ENCODE measurements at regions not wholly inside any gene's neighbourhood (a gene's known extent, or its start where the extent isn't known, plus 50 kb on each side); places are given as distances from the start of the nearest gene placed in this dataset.

DNA sequence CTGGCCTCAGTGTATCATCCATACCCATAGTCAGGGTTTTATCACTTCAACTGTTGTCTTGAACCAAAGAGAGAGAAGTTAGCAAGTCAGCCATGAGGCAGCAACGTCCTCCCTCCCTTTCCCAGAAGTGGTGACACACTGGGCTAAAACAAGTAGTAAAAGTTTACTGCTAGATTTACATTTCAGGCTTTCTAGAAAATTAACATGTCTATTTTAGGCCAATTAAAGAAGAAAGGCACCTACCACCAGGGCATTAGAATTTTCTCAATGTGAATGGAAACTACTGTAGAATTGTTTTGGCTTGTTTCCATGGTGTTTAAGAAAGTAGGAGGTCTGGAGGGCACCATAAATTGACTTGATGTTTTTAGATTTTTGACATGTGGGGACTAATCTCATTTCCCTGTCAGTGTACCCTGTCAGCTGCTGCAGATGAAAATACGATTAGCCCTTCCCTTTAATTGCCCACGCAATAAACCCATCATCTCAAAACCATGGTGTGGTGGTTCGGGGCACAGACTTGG is 121.8 kb upstream of the ELL2 start (continued):
- TF ChIP-seq PRDM4 (tag by site-specific recombination; IDR thresholded peaks at IDR 0.05): peak; percentile 90; the same call in 1 of the 2 replicates
- TF ChIP-seq, protein P1, sequence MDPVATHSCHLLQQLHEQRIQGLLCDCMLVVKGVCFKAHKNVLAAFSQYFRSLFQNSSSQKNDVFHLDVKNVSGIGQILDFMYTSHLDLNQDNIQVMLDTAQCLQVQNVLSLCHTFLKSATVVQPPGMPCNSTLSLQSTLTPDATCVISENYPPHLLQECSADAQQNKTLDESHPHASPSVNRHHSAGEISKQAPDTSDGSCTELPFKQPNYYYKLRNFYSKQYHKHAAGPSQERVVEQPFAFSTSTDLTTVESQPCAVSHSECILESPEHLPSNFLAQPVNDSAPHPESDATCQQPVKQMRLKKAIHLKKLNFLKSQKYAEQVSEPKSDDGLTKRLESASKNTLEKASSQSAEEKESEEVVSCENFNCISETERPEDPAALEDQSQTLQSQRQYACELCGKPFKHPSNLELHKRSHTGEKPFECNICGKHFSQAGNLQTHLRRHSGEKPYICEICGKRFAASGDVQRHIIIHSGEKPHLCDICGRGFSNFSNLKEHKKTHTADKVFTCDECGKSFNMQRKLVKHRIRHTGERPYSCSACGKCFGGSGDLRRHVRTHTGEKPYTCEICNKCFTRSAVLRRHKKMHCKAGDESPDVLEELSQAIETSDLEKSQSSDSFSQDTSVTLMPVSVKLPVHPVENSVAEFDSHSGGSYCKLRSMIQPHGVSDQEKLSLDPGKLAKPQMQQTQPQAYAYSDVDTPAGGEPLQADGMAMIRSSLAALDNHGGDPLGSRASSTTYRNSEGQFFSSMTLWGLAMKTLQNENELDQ (tag by site-specific recombination; IDR thresholded peaks at IDR 0.05; ENCODE audit: low read depth): no peak
- TF ChIP-seq, protein P2, sequence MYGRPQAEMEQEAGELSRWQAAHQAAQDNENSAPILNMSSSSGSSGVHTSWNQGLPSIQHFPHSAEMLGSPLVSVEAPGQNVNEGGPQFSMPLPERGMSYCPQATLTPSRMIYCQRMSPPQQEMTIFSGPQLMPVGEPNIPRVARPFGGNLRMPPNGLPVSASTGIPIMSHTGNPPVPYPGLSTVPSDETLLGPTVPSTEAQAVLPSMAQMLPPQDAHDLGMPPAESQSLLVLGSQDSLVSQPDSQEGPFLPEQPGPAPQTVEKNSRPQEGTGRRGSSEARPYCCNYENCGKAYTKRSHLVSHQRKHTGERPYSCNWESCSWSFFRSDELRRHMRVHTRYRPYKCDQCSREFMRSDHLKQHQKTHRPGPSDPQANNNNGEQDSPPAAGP (tag by site-specific recombination; IDR thresholded peaks at IDR 0.05): 0 out of 2 replicates have a peak, but pooled peaks have one; percentile 59
- TF ChIP-seq MZF1 (tag by site-specific recombination; IDR thresholded peaks at IDR 0.05; ENCODE audit: borderline replicate concordance): peak; percentile 87; the same call in 1 of the 2 replicates
- TF ChIP-seq ZNF530 (tag by site-specific recombination; IDR thresholded peaks at IDR 0.05; ENCODE audit: low read depth): no peak
- TF ChIP-seq, protein P3, sequence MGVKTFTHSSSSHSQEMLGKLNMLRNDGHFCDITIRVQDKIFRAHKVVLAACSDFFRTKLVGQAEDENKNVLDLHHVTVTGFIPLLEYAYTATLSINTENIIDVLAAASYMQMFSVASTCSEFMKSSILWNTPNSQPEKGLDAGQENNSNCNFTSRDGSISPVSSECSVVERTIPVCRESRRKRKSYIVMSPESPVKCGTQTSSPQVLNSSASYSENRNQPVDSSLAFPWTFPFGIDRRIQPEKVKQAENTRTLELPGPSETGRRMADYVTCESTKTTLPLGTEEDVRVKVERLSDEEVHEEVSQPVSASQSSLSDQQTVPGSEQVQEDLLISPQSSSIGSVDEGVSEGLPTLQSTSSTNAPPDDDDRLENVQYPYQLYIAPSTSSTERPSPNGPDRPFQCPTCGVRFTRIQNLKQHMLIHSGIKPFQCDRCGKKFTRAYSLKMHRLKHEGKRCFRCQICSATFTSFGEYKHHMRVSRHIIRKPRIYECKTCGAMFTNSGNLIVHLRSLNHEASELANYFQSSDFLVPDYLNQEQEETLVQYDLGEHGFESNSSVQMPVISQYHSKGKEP (tag by site-specific recombination; IDR thresholded peaks at IDR 0.05): peak; percentile 96
- TF ChIP-seq BCL11B (tag by site-specific recombination; IDR thresholded peaks at IDR 0.05; ENCODE audit: low read depth): no peak
- TF ChIP-seq SP7 (tag by site-specific recombination; IDR thresholded peaks at IDR 0.05): peak; percentile 95
- no peak for TF ChIP-seq ZNF433 (tag by site-specific recombination; IDR thresholded peaks at IDR 0.05; ENCODE audit: low read depth)
- TF ChIP-seq ZBTB10 (tag by site-specific recombination; IDR thresholded peaks at IDR 0.05): no peak
- TF ChIP-seq, protein P4, sequence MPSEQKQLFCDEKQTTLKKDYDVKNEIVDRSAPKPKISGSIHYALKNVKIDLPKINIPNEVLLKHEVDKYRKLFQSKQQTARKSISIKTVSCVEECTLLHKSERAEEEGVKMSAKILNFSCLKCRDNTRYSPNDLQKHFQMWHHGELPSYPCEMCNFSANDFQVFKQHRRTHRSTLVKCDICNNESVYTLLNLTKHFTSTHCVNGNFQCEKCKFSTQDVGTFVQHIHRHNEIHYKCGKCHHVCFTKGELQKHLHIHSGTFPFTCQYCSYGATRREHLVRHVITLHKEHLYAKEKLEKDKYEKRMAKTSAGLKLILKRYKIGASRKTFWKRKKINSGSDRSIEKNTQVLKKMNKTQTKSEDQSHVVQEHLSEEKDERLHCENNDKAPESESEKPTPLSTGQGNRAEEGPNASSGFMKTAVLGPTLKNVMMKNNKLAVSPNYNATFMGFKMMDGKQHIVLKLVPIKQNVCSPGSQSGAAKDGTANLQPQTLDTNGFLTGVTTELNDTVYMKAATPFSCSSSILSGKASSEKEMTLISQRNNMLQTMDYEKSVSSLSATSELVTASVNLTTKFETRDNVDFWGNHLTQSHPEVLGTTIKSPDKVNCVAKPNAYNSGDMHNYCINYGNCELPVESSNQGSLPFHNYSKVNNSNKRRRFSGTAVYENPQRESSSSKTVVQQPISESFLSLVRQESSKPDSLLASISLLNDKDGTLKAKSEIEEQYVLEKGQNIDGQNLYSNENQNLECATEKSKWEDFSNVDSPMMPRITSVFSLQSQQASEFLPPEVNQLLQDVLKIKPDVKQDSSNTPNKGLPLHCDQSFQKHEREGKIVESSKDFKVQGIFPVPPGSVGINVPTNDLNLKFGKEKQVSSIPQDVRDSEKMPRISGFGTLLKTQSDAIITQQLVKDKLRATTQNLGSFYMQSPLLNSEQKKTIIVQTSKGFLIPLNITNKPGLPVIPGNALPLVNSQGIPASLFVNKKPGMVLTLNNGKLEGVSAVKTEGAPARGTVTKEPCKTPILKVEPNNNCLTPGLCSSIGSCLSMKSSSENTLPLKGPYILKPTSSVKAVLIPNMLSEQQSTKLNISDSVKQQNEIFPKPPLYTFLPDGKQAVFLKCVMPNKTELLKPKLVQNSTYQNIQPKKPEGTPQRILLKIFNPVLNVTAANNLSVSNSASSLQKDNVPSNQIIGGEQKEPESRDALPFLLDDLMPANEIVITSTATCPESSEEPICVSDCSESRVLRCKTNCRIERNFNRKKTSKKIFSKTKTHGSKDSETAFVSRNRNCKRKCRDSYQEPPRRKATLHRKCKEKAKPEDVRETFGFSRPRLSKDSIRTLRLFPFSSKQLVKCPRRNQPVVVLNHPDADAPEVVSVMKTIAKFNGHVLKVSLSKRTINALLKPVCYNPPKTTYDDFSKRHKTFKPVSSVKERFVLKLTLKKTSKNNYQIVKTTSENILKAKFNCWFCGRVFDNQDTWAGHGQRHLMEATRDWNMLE (tag by site-specific recombination; conservative IDR thresholded peaks at IDR 0.05; ENCODE audit: low read depth): no peak
- TF ChIP-seq ZNF280C (tag by site-specific recombination; IDR thresholded peaks at IDR 0.05): no peak
- TF ChIP-seq ZFP37 (tag by site-specific recombination; IDR thresholded peaks at IDR 0.05): no peak
- TF ChIP-seq ZNF513 (tag by site-specific recombination; IDR thresholded peaks at IDR 0.05): no peak
- TF ChIP-seq ZNF555 (tag by site-specific recombination; conservative IDR thresholded peaks at IDR 0.05): no peak
- TF ChIP-seq ZNF777 (tag by site-specific recombination; IDR thresholded peaks at IDR 0.05; ENCODE audit: borderline replicate concordance): no peak
